ENCODE measurements at regions not wholly inside any gene's neighbourhood (a gene's known extent, or its start where the extent isn't known, plus 50 kb on each side); places are given as distances from the start of the nearest gene placed in this dataset.
"Not testable (repeated sequence)": the region's sequence is repeated elsewhere in the genome, so short reads cannot be mapped to it uniquely, and the experiment has no call there.

- no peak for DNase-seq
Measured at GRCh38 chr1:29800522-29800956, 564.2 kb downstream of the PTPRU start.

DNA sequence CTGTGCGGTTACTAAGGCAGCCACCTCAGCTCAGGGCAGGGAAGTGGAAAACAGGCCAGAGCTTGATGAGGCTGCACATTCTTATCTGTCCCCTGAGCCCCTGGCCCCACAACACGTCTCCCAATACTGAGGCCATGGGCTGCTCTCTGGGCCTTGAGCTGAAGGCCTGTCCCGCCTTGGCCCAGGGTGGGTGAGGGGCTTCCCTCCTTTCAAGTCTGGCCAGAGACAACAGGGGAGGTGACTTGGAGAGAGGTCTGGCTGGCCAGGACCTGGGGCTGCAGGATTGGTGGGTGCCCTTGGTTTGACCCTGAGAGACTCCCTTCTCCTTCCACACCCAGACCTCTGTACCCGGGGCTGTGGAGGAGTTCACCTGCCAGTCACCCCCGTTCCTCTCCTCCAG is 563.8 kb downstream of the PTPRU start:
- DNase-seq = no peak

DNA sequence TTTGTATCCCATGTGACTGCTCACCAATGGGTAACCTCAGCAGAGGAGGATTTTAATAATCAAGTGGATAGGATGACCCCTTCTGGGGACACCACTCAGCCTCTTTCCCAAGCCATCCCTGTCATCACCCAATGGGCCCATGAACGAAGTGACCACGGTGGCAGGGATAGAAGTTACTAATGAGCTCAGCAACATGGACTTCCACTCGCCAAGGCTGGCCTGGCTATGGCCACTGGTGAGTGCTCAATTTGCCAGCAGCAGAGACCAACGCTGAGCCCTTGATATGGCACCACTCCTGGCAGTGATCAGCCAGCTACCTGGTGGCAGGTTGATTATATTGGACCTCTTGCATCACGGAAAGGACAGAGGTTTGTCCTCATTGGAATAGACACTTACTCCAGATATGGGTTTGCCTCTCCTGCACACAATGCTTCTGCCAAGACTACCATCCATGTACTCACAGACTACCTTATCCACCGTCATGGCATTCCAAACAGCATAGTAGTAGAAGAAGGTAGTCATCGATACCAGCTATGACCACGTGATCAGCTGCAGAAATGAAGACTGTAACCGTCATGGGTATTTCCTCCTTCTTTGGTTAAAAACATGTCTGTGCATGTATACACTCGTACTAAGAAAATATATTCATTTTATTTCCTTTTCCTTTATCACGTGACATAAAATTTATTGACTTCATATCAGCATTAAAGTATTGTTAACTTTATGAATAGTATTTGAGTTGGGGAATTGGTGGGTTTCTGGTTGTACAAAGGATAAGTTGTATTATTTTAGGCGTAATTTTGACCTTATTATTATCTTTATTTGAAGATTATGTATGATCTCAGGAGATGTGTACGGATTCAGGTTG is 562.6 kb downstream of the PTPRU start:
- no peak for DNase-seq

GRCh38 chr1:29797125-29797524 is 560.8 kb downstream of the PTPRU start:
- not testable (repeated sequence) for DNase-seq

GRCh38 chr1:29795965-29796364 is 559.6 kb downstream of the PTPRU start:
- DNase-seq = not testable (repeated sequence)

DNA sequence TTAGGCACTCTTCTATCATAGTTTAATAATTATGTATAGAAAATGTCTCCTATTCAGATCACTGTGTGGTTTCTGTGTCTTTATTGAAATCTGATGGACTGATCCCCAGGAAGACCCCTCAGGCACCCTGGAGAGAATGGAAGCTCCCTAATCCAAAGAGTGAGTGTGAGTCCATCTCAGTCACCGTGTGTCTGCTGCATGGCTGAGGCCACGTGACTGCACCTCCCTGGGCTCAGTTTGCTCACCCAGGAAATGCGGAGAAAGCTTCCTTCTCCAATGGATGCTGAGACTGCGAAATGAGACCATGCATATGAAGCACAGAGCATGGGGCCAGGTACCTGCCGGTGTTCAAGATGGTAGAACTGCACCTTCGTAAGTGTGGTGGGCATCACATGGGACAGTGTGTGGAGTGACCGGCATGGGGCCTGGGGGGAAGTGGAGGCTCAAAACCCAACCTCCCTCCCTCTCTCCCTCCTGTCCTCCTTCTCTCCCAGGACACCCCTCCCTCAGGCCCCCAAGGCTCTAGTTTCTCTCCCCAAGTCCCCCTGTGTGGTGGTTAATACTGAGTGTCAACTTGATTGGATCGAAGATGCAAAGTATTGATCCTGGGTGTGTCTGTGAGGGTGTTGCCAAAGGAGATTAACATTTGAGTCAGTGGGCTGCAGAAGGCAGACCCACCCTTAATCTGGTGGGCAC is 557.5 kb downstream of the PTPRU start:
- DNase-seq = no peak

- DNase-seq = peak; percentile 86
Measured at GRCh38 chr1:29793101-29793546, 556.8 kb downstream of the PTPRU start.

- no peak for DNase-seq
Measured at GRCh38 chr1:29789910-29790247, 553.6 kb downstream of the PTPRU start.

DNA sequence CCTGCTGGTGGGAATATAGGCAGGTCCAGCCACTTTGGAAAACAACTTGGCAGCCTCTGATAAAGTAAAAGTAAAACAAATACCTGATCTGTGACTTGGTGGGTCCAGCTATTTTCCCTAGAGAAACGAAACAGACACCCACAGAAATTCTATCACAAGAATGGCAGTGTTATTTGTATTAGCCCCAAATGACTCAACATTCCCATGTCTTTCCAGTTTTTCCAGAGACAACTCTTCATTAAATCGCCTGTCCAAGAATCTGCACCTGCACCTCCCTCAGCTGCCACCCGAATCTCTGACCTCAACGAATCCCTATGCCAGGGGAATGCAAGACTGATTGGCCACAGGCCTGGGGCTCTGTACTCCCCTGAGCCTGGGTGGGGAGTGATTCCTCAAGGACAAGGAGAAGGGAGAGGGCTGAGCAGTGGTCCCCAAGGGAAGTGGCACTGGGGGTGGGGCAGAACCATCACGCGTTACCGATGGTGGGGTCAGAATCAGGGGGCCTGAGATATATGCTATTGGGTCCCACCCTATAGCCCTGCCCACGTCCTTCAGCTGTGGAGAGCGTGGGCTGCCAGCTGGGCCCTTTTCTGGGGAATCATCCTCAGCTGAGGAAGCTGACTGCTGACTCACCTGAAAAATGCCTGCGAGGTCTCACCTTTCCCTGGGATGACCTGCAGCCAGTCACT is 553.0 kb downstream of the PTPRU start:
- DNase-seq = no peak

DNA sequence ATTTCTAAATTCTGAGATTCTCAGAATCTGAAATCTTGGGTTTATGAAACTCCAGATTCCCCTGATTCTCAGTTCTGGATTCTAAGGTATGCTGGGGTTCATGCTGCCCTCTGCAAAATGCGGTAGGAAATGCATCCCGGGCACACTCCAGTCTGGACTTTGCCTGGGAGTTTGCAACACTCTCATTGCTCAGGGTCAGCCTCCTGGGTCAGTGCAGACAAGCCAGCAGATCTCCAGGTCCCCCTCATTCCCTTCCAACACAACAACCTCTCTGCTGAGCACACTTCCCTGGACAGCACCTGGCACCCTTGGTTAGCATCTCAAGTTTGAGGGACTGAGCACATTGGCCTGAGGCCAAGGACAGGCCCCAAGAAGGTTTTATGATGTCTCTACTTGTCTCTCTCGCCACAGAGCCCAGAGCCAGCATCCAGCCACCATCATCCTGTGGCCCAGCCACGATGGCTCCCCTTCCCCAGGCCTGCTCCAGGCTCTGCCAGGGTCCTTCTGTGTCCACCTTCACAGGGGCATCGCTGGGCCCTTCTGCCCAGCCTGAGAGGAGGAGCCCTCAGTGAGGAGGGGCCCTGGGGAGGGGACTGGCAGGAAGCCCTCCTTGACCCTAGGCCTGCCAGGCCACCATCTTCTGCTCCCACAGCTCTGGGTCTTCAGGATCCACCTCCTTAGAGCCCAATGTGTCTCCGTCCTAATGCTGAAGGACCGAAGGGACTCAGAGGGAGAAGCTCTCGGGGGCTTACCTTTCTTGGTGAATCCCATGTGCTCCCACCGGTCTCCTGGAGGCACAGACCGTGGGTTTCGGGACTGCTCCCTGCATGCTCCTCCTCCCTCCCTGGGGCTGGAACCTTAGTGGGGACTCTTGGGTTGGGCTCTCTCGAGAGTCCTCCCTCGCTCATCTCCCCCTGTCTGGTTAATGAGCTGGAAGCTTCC is 550.7 kb downstream of the PTPRU start:
- no peak for DNase-seq

- no peak for DNase-seq
Measured at GRCh38 chr1:29786195-29786594, 549.9 kb downstream of the PTPRU start.

DNA sequence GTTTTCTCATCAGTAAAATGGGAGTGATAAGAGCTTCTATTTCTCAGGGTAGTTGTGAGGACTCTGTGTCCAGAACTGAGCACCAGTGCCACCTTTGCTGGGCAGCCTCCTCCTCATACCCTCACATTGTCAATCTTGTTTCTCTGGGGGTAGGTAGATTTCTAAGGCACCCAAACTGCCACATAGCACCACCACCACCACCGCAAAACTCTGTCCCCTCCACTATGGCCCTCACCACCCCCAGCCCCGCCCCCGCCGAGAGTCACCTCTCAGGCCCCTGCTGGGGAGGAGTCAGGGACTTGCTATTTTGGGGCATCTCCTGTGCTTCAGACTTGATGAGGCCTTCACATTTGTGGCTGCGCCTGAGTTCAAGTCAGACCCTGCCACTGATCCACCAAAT is 549.2 kb downstream of the PTPRU start:
- no peak for DNase-seq

- no peak for DNase-seq
Measured at GRCh38 chr1:29785137-29785527, 548.8 kb downstream of the PTPRU start.

- DNase-seq = no peak
Measured at GRCh38 chr1:29784276-29785136, 548.2 kb downstream of the PTPRU start.

- no peak for DNase-seq
Measured at GRCh38 chr1:29783508-29784275, 547.4 kb downstream of the PTPRU start.

DNA sequence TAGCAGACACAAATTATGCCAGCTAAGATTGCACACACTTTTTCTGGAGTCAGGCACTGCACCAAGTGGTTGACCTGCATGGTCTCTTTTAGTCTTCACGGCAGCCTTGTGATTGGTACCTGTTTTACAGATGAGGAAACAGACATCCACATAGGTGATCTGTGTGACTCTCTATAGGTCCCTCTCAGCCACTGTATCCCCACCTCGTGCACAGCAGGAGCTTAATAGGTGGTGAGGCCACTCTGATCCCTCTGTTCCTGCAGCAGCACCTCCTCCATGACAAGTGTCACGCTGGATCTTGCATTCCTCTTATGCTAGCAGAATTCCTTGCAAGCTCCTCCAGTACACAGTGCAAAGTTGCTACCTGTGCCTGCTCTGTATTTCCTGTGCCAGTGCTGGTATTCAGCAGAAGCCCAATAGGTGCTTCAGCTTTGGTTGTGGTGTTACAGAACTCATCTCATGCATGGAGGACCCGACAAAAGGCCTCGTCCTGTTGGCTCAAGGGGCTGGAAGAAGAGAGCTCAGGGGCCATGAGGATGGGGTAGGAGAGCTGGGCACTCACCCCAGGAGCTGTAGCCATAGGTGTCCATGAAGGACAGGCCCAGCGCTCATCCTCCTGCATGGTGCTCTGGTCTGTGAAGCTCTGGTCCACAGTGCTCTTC is 546.7 kb downstream of the PTPRU start:
- DNase-seq = no peak

DNA sequence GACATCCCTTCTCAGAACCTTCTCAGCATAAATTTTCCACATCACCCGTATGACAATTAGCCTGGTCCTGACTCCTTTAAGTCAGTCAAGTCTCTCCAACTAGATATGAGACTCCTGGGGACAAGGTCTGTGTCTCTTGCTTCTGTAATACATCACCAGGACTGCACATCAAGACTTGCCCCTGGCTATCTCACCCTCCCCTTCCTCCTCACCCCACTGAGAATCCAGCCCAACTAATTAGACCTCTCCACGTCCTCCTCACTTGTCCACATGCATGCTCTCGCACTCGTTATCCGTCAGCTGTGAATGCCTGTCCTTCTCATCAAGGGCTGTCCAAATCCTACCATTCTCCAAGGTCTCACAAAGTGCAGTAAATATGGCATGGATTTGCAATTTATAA is 542.8 kb downstream of the PTPRU start:
- no peak for DNase-seq

GRCh38 chr1:29777522-29777921 is 541.2 kb downstream of the PTPRU start:
- peak; percentile 32 for DNase-seq

DNA sequence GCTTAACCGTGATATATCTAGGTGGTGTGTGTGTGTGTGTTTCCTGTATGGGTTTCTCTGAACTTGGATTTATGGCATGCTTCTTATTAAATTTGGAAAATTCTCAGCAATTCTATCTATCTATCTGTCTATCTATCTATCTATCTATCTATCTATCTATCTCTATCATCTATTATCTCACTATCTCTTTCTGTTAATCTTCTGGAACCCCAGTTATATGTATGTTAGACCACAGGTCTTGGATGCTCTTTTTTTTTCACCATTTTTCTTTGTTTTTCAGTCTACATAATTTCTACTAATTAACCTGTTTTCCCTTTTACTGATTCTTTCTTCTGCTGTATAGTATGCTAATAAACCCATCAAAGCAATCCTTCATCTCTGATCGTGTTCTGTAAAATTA is 538.0 kb downstream of the PTPRU start:
- DNase-seq = no peak

- no peak for DNase-seq
Measured at GRCh38 chr1:29772584-29773100, 536.3 kb downstream of the PTPRU start.
